DMS 273 (cell line): ENCODE measurements at regions not wholly inside any gene's neighbourhood (a gene's known extent, or its start where the extent isn't known, plus 50 kb on each side); places are given as distances from the start of the nearest gene placed in this dataset.
"Not testable (repeated sequence)": the region's sequence is repeated elsewhere in the genome, so short reads cannot be mapped to it uniquely, and the experiment has no call there.

Experiments used
- DNase-seq: peaks from one replicate; lab custom pipeline; 2025; ENCODE audit not compliant: unreplicated experiment; lab: John Stamatoyannopoulos, UW

- DNase-seq = no peak
Measured at GRCh38 chr4:189832528-189832927, 108.1 kb upstream of the FRG1 start.

GRCh38 chr4:189834616-189835015, 106.1 kb upstream of the FRG1 start:
- no peak for DNase-seq

GRCh38 chr4:189835505-189835904, 105.2 kb upstream of the FRG1 start:
- DNase-seq = no peak

GRCh38 chr4:189837471-189837870, 103.2 kb upstream of the FRG1 start:
- no peak for DNase-seq

- no peak for DNase-seq
Measured at GRCh38 chr4:189838821-189839497, 101.7 kb upstream of the FRG1 start.

GRCh38 chr4:189840356-189840755, 100.3 kb upstream of the FRG1 start:
- no peak for DNase-seq

- DNase-seq = no peak
Measured at GRCh38 chr4:189843413-189844009, 97.2 kb upstream of the FRG1 start.

GRCh38 chr4:189845145-189845846, 95.4 kb upstream of the FRG1 start:
- no peak for DNase-seq

- DNase-seq = not testable (repeated sequence)
Measured at GRCh38 chr4:189846094-189846493, 94.6 kb upstream of the FRG1 start.

- not testable (repeated sequence) for DNase-seq
Measured at GRCh38 chr4:189846608-189847007, 94.1 kb upstream of the FRG1 start.

- DNase-seq = not testable (repeated sequence)
Measured at GRCh38 chr4:189848672-189849071, 92.0 kb upstream of the FRG1 start.

GRCh38 chr4:189850239-189850856, 90.3 kb upstream of the FRG1 start:
- DNase-seq = no peak

- no peak for DNase-seq
Measured at GRCh38 chr4:189858435-189858834, 82.2 kb upstream of the FRG1 start.

GRCh38 chr4:189861101-189861500, 79.6 kb upstream of the FRG1 start:
- no peak for DNase-seq

- no peak for DNase-seq
Measured at GRCh38 chr4:189869236-189869635, 71.4 kb upstream of the FRG1 start.

- no peak for DNase-seq
Measured at GRCh38 chr4:189870511-189871234, 70.0 kb upstream of the FRG1 start.

GRCh38 chr4:189874591-189874990, 66.1 kb upstream of the FRG1 start:
- no peak for DNase-seq

GRCh38 chr4:189881190-189881589, 59.5 kb upstream of the FRG1 start:
- DNase-seq = not testable (repeated sequence)

- not testable (repeated sequence) for DNase-seq
Measured at GRCh38 chr4:189888407-189888806, 52.3 kb upstream of the FRG1 start.
